ENCODE measurements at regions not wholly inside any gene's neighbourhood (a gene's known extent, or its start where the extent isn't known, plus 50 kb on each side); places are given as distances from the start of the nearest gene placed in this dataset.
A peak's percentile ranks its signal among the peaks of the same experiment; 100 is the strongest.

DNA sequence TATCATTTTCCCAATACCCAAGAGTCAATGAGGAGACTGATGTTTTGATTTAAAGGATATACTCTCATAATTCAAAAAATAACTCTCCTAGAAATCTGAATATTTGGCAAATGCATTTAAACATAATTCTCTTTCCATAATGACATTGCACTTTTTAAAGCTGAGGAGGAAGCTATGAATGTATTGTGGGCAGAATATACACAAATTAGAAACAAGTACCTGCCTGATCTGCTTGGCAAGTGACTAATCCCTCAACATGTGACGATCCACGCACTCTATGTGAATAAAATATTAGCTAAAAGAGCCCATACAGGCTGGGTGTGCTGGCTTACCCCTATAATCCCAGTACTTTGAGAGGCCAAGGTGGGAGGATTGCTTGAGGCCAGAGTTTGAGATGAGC lies 88.3 kb upstream of the CCDC28A start:
- Mint-ChIP-seq H3K4me3 (no peak overlapping the region), H3K27me3 (ENCODE audit: insufficient read depth, low read depth, poor library complexity) (peaks cover under 1% of the 10 kb centered on the region), H3K27ac (peak overlapping the region; percentile 61; the same call in 1 of the 2 replicates), H3K9me3 (no peaks in the 10 kb centered on the region), H3K4me1 (peaks cover 30% of the 10 kb centered on the region), H3K36me3 (ENCODE audit: low read depth) (no peaks in the 10 kb centered on the region)
- no peaks in the 10 kb centered on the region for H3K36me3 ChIP-seq (ENCODE audit: insufficient read depth)
- H3K4me3 ChIP-seq, result no peak overlapping the region
- H3K27me3 ChIP-seq (ENCODE audit: insufficient read depth), result no peaks in the 10 kb centered on the region
- ATAC-seq, result no peak
- no peaks in the 10 kb centered on the region for H3K9me2 ChIP-seq (ENCODE audit: insufficient read depth)
- TF ChIP-seq, protein P1, sequence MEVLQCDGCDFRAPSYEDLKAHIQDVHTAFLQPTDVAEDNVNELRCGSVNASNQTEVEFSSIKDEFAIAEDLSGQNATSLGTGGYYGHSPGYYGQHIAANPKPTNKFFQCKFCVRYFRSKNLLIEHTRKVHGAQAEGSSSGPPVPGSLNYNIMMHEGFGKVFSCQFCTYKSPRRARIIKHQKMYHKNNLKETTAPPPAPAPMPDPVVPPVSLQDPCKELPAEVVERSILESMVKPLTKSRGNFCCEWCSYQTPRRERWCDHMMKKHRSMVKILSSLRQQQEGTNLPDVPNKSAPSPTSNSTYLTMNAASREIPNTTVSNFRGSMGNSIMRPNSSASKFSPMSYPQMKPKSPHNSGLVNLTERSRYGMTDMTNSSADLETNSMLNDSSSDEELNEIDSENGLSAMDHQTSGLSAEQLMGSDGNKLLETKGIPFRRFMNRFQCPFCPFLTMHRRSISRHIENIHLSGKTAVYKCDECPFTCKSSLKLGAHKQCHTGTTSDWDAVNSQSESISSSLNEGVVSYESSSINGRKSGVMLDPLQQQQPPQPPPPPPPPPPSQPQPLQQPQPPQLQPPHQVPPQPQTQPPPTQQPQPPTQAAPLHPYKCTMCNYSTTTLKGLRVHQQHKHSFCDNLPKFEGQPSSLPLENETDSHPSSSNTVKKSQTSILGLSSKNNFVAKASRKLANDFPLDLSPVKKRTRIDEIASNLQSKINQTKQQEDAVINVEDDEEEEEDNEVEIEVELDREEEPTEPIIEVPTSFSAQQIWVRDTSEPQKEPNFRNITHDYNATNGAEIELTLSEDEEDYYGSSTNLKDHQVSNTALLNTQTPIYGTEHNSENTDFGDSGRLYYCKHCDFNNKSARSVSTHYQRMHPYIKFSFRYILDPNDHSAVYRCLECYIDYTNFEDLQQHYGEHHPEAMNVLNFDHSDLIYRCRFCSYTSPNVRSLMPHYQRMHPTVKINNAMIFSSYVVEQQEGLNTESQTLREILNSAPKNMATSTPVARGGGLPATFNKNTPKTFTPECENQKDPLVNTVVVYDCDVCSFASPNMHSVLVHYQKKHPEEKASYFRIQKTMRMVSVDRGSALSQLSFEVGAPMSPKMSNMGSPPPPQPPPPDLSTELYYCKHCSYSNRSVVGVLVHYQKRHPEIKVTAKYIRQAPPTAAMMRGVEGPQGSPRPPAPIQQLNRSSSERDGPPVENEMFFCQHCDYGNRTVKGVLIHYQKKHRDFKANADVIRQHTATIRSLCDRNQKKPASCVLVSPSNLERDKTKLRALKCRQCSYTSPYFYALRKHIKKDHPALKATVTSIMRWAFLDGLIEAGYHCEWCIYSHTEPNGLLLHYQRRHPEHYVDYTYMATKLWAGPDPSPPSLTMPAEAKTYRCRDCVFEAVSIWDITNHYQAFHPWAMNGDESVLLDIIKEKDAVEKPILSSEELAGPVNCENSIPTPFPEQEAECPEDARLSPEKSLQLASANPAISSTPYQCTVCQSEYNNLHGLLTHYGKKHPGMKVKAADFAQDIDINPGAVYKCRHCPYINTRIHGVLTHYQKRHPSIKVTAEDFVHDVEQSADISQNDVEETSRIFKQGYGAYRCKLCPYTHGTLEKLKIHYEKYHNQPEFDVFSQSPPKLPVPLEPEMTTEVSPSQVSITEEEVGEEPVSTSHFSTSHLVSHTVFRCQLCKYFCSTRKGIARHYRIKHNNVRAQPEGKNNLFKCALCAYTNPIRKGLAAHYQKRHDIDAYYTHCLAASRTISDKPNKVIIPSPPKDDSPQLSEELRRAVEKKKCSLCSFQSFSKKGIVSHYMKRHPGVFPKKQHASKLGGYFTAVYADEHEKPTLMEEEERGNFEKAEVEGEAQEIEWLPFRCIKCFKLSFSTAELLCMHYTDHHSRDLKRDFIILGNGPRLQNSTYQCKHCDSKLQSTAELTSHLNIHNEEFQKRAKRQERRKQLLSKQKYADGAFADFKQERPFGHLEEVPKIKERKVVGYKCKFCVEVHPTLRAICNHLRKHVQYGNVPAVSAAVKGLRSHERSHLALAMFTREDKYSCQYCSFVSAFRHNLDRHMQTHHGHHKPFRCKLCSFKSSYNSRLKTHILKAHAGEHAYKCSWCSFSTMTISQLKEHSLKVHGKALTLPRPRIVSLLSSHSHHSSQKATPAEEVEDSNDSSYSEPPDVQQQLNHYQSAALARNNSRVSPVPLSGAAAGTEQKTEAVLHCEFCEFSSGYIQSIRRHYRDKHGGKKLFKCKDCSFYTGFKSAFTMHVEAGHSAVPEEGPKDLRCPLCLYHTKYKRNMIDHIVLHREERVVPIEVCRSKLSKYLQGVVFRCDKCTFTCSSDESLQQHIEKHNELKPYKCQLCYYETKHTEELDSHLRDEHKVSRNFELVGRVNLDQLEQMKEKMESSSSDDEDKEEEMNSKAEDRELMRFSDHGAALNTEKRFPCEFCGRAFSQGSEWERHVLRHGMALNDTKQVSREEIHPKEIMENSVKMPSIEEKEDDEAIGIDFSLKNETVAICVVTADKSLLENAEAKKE (CRISPR knock-in tag; IDR thresholded peaks at IDR 0.05), result no peak
- TF ChIP-seq, protein P2, sequence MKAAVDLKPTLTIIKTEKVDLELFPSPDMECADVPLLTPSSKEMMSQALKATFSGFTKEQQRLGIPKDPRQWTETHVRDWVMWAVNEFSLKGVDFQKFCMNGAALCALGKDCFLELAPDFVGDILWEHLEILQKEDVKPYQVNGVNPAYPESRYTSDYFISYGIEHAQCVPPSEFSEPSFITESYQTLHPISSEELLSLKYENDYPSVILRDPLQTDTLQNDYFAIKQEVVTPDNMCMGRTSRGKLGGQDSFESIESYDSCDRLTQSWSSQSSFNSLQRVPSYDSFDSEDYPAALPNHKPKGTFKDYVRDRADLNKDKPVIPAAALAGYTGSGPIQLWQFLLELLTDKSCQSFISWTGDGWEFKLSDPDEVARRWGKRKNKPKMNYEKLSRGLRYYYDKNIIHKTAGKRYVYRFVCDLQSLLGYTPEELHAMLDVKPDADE (IDR thresholded peaks at IDR 0.05), result no peak
- no peak for TF ChIP-seq ZNF114 (CRISPR knock-in tag; IDR thresholded peaks at IDR 0.05)
- no peak for TF ChIP-seq NANOG (IDR thresholded peaks at IDR 0.05; ENCODE audit: borderline replicate concordance)
- TF ChIP-seq STAT1 (IDR thresholded peaks at IDR 0.05; ENCODE audit: unreplicated experiment), result no peak
- TF ChIP-seq JUNB (IDR thresholded peaks at IDR 0.05; ENCODE audit: unreplicated experiment), result no peak
- no peak for DNase-seq (ENCODE audit: low spot score)
- H3K4me2 ChIP-seq, result no peak overlapping the region
- H3K27ac ChIP-seq (ENCODE audit: low read depth), result no peak overlapping the region
- H3F3A ChIP-seq (replicated peaks; ENCODE audit: low read depth), result no peaks in the 10 kb centered on the region
- H3K4me1 ChIP-seq (ENCODE audit: insufficient read depth), result peaks cover 3% of the 10 kb centered on the region
- no peaks in the 10 kb centered on the region for H4K20me1 ChIP-seq (replicated peaks; ENCODE audit: insufficient read depth)
- H2AFZ ChIP-seq, result no peak overlapping the region
- peaks cover 96% of the 10 kb centered on the region for H3K79me2 ChIP-seq (replicated peaks; ENCODE audit: insufficient read depth)

DNA sequence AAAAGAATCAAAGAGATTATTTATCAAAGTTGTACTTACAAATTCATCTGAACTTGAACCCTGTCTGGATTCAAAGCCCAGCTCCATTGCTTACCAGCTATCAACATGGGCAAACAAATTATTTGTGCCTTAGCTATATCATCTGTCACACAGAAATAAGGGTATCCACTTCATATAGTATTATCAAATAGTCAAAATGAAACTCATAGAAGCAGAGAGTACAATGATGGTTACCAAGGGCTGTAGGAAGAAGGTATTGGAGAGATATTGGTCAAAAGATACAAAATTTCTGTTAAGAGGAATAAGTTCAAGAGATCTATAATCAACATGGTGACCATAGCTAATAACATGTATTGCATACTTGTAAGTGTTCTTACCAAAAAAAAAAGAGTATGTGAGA lies 87.8 kb upstream of the CCDC28A start:
- ATAC-seq (no peak), DNase-seq (ENCODE audit: low spot score) (no peak)
- Histone ChIP-seq H3F3A (replicated peaks; ENCODE audit: low read depth) (no peaks in the 10 kb centered on the region), H3K9me2 (ENCODE audit: insufficient read depth) (no peaks in the 10 kb centered on the region), H3K27me3 (ENCODE audit: insufficient read depth) (no peaks in the 10 kb centered on the region), H3K36me3 (ENCODE audit: insufficient read depth) (no peaks in the 10 kb centered on the region), H3K79me2 (replicated peaks; ENCODE audit: insufficient read depth) (peaks cover 96% of the 10 kb centered on the region), H3K4me1 (ENCODE audit: insufficient read depth) (peaks cover 4% of the 10 kb centered on the region), H3K27ac (ENCODE audit: low read depth) (no peak overlapping the region), H4K20me1 (replicated peaks; ENCODE audit: insufficient read depth) (no peaks in the 10 kb centered on the region), H2AFZ (no peak overlapping the region), H3K4me3 (no peak overlapping the region), H3K4me2 (no peak overlapping the region)
- Mint-ChIP-seq H3K27me3 (ENCODE audit: insufficient read depth, low read depth, poor library complexity) (peaks cover 3% of the 10 kb centered on the region), H3K36me3 (ENCODE audit: low read depth) (no peaks in the 10 kb centered on the region), H3K4me3 (no peak overlapping the region), H3K27ac (no peak overlapping the region), H3K4me1 (peaks cover 33% of the 10 kb centered on the region), H3K9me3 (no peaks in the 10 kb centered on the region)
- TF ChIP-seq, protein P3, sequence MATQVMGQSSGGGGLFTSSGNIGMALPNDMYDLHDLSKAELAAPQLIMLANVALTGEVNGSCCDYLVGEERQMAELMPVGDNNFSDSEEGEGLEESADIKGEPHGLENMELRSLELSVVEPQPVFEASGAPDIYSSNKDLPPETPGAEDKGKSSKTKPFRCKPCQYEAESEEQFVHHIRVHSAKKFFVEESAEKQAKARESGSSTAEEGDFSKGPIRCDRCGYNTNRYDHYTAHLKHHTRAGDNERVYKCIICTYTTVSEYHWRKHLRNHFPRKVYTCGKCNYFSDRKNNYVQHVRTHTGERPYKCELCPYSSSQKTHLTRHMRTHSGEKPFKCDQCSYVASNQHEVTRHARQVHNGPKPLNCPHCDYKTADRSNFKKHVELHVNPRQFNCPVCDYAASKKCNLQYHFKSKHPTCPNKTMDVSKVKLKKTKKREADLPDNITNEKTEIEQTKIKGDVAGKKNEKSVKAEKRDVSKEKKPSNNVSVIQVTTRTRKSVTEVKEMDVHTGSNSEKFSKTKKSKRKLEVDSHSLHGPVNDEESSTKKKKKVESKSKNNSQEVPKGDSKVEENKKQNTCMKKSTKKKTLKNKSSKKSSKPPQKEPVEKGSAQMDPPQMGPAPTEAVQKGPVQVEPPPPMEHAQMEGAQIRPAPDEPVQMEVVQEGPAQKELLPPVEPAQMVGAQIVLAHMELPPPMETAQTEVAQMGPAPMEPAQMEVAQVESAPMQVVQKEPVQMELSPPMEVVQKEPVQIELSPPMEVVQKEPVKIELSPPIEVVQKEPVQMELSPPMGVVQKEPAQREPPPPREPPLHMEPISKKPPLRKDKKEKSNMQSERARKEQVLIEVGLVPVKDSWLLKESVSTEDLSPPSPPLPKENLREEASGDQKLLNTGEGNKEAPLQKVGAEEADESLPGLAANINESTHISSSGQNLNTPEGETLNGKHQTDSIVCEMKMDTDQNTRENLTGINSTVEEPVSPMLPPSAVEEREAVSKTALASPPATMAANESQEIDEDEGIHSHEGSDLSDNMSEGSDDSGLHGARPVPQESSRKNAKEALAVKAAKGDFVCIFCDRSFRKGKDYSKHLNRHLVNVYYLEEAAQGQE (IDR thresholded peaks at IDR 0.05; ENCODE audit: unreplicated experiment), result no peak
- TF ChIP-seq EZH2phosphoT487 (IDR thresholded peaks at IDR 0.05; ENCODE audit: unreplicated experiment), result no peak

Measured in GM23338 (cell line).